NCI-H510A (cell line): ENCODE measurements at regions not wholly inside any gene's neighbourhood (a gene's known extent, or its start where the extent isn't known, plus 50 kb on each side); places are given as distances from the start of the nearest gene placed in this dataset.
"Not testable (repeated sequence)": the region's sequence is repeated elsewhere in the genome, so short reads cannot be mapped to it uniquely, and the experiment has no call there.

Source experiments
- DNase-seq: peaks from one replicate; lab custom pipeline; 2025; lab: John Stamatoyannopoulos, UW

GRCh38 chr1:96425382-96426129 is 296.0 kb upstream of the PTBP2 start:
- DNase-seq: no peak

DNA sequence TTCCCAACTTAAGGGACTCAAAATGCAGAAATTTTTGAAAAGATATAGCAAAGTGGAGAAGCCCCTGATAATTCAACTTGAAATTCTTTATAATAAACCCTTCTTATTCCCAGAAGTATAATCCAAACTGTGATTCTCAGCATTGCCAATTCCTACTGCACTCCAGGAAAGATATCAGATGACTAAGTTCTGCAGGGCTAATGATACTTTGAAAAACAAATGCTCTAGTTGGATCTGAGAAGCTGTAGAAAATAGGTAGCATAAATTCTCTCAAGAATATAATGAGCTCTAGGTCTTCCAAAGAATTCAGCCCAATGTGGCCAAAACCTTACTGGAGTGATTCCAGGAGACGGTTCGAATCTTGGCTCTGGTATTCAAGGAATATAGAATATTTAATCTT is 294.0 kb upstream of the PTBP2 start:
- DNase-seq: no peak

GRCh38 chr1:96445302-96445701 is 276.3 kb upstream of the PTBP2 start:
- no peak for DNase-seq

DNA sequence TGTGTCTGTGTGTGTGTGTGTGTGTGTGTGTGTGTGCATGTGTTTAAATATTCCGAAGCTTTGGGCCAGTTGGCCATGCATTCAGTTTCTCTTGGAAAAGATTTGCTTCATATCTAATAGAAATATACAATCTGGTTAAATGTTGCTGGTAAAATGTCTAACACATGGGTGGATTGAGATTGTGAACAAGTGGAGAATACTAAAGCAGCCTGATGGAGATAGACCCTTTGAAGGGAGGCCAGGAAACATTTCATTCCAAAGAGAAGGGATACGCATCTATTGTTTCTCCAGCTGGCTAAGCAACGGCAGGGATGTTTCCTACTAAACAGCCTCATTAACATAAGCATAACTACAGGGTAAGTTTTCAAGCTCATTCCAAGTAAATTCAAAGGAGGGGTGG is 257.5 kb upstream of the PTBP2 start:
- DNase-seq: no peak

- no peak for DNase-seq
These were observed 257.1 kb upstream of the PTBP2 start for GRCh38 chr1:96464522-96464921.

GRCh38 chr1:96464991-96465390 is 256.6 kb upstream of the PTBP2 start:
- no peak for DNase-seq

DNA sequence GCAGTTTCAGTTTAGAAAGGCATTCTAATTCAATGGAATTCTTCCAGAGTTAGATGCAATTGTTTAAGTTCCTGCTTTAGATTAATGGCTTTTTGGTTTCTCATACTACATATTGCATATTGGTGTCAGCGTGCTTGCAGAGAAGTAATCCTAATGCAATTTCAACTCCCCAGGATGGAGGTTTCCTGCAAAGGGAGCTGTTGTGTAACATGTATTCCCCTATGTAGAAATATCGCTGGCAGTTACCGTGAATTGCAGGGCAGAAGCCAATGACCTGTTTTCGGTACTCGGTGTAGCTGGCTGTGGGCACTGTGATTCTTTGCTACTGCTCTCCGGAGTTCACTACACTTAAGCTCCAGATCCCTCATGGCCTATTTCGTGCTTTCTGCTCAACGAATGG is 256.1 kb upstream of the PTBP2 start:
- DNase-seq: no peak

GRCh38 chr1:96466842-96467241 is 254.7 kb upstream of the PTBP2 start:
- no peak for DNase-seq

DNA sequence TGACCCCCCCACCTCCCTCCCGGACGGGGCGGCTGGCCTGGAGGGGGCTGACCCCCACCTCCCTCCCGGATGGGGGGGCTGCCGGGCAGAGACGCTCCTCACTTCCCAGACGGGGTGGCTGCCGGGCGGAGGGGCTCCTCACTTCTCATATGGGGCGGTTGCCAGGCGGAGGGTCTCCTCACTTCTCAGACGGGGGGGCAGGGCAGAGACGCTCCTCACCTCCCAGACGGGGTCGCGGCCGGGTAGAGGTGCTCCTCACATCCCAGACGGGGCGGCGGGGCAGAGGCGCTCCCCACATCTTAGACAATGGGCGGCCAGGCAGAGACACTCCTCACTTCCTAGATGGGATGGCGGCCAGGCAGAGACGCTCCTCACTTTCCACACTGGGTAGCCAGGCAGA is 251.9 kb upstream of the PTBP2 start:
- DNase-seq: not testable (repeated sequence)

GRCh38 chr1:96472471-96472870 is 249.1 kb upstream of the PTBP2 start:
- no peak for DNase-seq

GRCh38 chr1:96473791-96474434 is 247.7 kb upstream of the PTBP2 start:
- no peak for DNase-seq

DNA sequence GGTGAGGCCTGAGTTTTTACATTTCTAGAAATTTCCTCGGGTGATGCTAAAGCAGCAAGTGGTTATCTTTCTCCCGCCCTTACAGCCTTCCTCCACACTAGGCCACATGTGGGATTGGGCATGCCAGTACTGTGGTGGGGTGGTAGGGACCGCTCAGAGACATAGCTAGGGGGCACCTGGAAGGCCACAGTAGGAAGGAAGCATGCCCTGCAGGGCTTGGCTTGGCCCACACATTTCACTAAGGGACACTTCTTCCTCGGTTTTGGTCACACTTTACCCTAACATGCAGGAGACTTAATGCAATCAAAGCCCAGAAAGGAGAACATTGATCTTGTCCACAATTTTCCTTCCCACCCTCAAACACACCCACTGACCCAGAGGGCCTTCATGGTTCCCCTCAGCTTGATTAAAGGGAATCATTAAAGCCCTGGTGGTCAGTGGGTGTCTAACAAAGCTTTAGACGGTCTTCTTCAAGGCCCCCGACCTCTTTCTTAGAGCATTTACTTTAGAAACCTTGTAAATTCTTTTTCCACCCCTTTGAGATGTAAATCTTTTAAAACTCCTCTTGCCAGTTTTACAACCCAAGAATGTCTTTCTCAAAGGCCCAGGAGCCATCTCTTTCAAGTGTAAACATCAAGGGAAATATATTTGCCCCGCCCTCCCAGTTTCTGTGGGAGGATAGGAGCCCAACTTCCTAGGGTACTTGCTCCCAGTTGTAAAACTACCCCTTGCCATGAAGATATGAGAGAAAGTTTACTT is 246.4 kb upstream of the PTBP2 start:
- DNase-seq: no peak

- DNase-seq: no peak
These were observed 245.7 kb upstream of the PTBP2 start for GRCh38 chr1:96475903-96476302.

DNA sequence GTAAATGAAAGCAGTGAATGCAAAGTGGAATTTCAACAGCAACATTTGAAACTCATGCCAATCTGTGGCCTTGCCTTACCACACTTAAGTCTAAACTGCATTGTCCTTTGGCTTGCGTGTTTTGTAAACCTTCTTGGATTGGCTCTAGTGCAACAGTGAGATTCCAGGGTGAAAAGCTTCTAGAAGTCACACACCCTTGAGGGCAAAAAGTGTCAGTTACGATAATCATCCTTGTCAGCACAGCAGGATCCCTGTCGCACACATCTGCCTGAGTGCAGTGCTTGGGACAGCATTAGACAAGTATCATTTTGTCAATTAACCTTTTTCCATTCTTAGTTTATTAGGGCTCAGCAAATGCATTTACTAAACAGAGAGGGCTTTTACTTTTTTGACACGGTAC is 243.4 kb upstream of the PTBP2 start:
- no peak for DNase-seq

- no peak for DNase-seq
These were observed 240.2 kb upstream of the PTBP2 start for GRCh38 chr1:96481409-96481808.

DNA sequence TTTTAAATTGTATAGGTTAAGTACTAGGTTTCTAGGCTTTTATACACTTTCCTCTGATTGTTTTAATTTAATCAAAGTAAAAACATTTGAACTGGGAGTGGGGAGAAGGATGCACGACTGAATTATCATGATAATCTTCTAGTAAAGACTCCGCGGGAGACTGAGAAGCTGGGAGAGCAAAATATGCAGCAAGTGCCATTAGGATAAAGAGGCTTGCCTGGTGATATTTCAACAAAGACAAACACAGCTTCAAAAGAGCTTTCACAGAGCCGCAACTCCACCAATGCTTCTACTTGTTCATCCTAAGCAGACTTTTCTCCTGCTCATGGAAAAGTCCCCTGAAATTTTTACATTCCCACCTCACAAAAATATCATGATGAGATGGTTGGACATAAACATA is 239.0 kb upstream of the PTBP2 start:
- no peak for DNase-seq

DNA sequence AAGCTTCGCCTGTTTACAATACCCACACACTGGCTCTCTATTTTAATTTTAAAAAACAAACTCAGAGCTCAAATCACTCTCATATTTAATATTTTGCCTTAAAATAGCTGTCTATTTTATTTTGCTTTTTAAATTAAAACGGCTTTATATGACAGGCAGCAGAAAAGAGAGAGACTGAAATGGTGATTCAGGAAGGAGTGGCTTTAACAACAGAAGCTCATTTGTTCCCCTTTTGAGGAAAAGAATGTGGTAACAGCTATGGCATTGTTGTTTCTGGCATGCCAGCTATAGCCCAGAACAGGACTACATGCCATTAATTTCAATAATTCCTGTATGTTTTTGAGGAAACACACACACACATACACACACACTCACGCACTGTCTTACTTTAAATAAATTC is 234.2 kb upstream of the PTBP2 start:
- DNase-seq: no peak

GRCh38 chr1:96487971-96488370 is 233.6 kb upstream of the PTBP2 start:
- no peak for DNase-seq

DNA sequence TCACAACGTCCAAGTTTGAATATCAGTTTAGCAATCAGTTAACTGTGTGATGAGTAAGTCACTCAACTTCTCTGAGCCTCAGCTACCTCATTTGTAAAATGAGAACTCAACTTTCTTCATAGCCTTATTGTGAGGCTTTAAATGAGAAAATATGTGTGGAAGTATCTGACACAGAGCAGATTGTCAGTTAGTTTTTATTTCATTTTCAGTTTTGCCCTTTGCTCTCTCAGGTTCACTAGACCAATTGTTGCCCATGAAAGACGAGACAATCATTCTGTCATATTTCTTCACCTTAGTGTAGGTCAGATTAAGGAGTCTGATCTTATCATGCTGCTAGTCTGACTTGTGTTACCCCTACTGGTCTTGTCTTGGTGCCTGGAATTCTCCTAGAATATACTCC is 232.8 kb upstream of the PTBP2 start:
- DNase-seq: no peak

DNA sequence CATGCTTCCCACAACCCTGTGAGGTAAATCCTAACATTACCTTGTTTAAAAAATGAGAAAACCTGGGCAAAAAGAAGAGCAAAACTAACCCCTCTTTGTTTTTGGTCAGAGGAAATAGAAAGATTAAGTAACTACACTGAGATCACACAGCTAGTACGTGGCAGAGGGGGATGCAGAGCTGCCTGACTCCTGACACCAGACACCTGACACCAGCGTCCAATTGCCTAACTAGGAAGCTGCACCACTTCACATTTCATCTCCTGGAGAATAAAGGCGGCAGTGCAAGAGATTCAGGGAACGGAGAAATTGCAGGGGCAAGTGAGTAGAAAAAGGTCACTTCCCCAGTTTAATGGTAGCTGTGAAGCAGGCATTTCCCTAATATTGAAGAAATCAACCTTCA is 229.3 kb upstream of the PTBP2 start:
- peak; percentile 50 for DNase-seq

GRCh38 chr1:96498744-96499340 is 222.7 kb upstream of the PTBP2 start:
- DNase-seq: no peak

GRCh38 chr1:96508233-96508632 is 213.4 kb upstream of the PTBP2 start:
- no peak for DNase-seq

GRCh38 chr1:96509339-96509738 is 212.2 kb upstream of the PTBP2 start:
- DNase-seq: no peak
